T-cell (primary cell): ENCODE measurements at regions not wholly inside any gene's neighbourhood (a gene's known extent, or its start where the extent isn't known, plus 50 kb on each side); places are given as distances from the start of the nearest gene placed in this dataset.
"Not testable (repeated sequence)": the region's sequence is repeated elsewhere in the genome, so short reads cannot be mapped to it uniquely, and the experiment has no call there.

ENCODE experiments used
- ATAC-seq, 4 experiments: fragments of 200-7000 bp in 3 of 4; fragments of 150-1000 bp in 1 of 4; cut with Tn5 transposase; replicated peaks in 1 of 4; 1 replicate in 3 of 4; 2 replicates in 1 of 4; pipeline ENCODE4 v1.10.0; 2021; ENCODE audit warnings: moderate library complexity in 3 of 4, mild to moderate bottlenecking in 2 of 4, moderate number of reproducible peaks in 1 of 4
- CTCF ChIA-PET, 2 donors: fragments of 300-600 bp; sonication (Branson Sonifier 250); formaldehyde crosslinking; loops; one replicate each; lab custom pipeline; 2022; ENCODE audit warnings: antibody characterized with exemption in 2 of 2; lab: Charles Lee
- POLR2A ChIA-PET, 2 donors: fragments of 300-600 bp; sonication (Branson Sonifier 250); formaldehyde crosslinking; loops; one replicate each; lab custom pipeline; 2022; ENCODE audit warnings: antibody characterized with exemption in 2 of 2; lab: Charles Lee
- DNase-seq, 35 experiments: peaks; one replicate each; pipeline versions ENCODE4 v3.0.0 to v3.0.0-alpha.2; 2013 to 2023
- H3K27ac ChIP-seq: one replicate; pipeline ENCODE4 v1.5.1; 2013; ENCODE audit warnings: low read length
- H3K27me3 ChIP-seq, 2 experiments: replicated peaks in 1 of 2; 1 replicate in 1 of 2; 2 replicates in 1 of 2; pipeline versions ENCODE4 v1.6.1 to v1.7.0; 2013; ENCODE audit warnings: low read length in 1 of 2, mixed read lengths in 1 of 2; ENCODE audit not compliant: control insufficient read depth in 2 of 2, insufficient read depth in 2 of 2; ENCODE audit errors: extremely low read depth in 1 of 2
- H3K36me3 ChIP-seq, 2 donors: 1 replicate in 1 of 2; 2 replicates in 1 of 2; pipeline versions ENCODE4 v1.6.1 to v1.7.0; 2013; ENCODE audit warnings: low read length in 1 of 2; ENCODE audit not compliant: control insufficient read depth in 2 of 2, insufficient read depth in 1 of 2; ENCODE audit errors: extremely low read depth in 1 of 2
- H3K4me1 ChIP-seq, 2 experiments: 1 replicate in 1 of 2; 2 replicates in 1 of 2; pipeline versions ENCODE4 v1.6.1 to v1.7.0; 2013; ENCODE audit warnings: low read length in 2 of 2, mixed read lengths in 1 of 2; ENCODE audit not compliant: insufficient read depth in 2 of 2, control insufficient read depth in 1 of 2; ENCODE audit errors: extremely low read depth in 1 of 2
- H3K4me3 ChIP-seq, 2 donors: 1 replicate in 1 of 2; 2 replicates in 1 of 2; pipeline versions ENCODE4 v1.5.1 to v1.7.0; 2013; ENCODE audit warnings: mild to moderate bottlenecking in 2 of 2, low read length in 1 of 2, moderate library complexity in 1 of 2; ENCODE audit not compliant: control insufficient read depth in 1 of 2; ENCODE audit errors: extremely low read depth in 1 of 2
- H3K9me3 ChIP-seq: 2 replicates; pipeline ENCODE4 v1.7.0; 2013
- H3K27ac Mint-ChIP-seq, 2 donors: one replicate each; pipeline ENCODE4 v1.8.0; 2020 to 2021; ENCODE audit warnings: mild to moderate bottlenecking in 2 of 2, mixed read lengths in 2 of 2
- H3K27me3 Mint-ChIP-seq, 2 donors: one replicate each; pipeline ENCODE4 v1.8.0; 2021 to 2022; ENCODE audit warnings: mixed read lengths in 2 of 2
- H3K36me3 Mint-ChIP-seq: one replicate; pipeline ENCODE4 v1.8.0; 2021; ENCODE audit warnings: mixed read lengths
- H3K4me1 Mint-ChIP-seq, 3 donors: one replicate each; pipeline ENCODE4 v1.8.0; 2020 to 2022; ENCODE audit warnings: mixed read lengths in 3 of 3, mild to moderate bottlenecking in 1 of 3
- H3K4me3 Mint-ChIP-seq, 3 donors: one replicate each; pipeline ENCODE4 v1.8.0; 2020 to 2022; ENCODE audit warnings: mild to moderate bottlenecking in 3 of 3, mixed read lengths in 3 of 3, moderate library complexity in 3 of 3
- H3K9me3 Mint-ChIP-seq, 3 donors: one replicate each; pipeline ENCODE4 v1.8.0; 2020 to 2022; ENCODE audit warnings: mixed read lengths in 3 of 3
- WGBS: methylation state at CpG from one replicate; pipeline ENCODE4 v1.1.5; 2013; ENCODE audit warnings: missing lambda C conversion rate; ENCODE audit not compliant: insufficient coverage; 5-methylcytosine and 5-hydroxymethylcytosine counted together

DNA sequence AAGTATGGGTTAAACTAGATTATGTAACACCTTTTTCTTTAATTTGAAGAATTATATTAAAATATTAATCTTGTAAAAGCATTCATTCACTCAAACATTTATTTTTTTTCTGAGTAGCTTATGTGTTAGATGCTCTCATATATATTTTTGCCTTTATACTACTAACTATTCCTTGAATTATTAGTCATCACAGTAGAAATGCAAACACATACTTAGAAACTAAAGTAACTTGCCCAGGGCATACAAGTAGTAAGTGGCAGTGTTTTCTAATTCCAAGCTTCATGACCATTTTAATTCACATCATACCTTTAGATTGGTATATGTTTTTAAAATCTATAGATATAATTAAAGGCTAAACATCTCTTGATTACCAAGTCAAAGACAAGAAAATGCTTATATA, 1271.0 kb downstream of the BRINP3 start:
- no peaks in the 10 kb centered on the region for H3K9me3 ChIP-seq
- H3K4me1 Mint-ChIP-seq, result no peaks in the 10 kb centered on the region
- no peak overlapping the region for H3K4me3 ChIP-seq
- no peak overlapping the region for H3K27ac ChIP-seq
- no peak overlapping the region for H3K27ac Mint-ChIP-seq
- H3K9me3 Mint-ChIP-seq, result peaks cover 0 to 8% (median 5%) of the 10 kb centered on the region in 3 donors
- no peaks in the 10 kb centered on the region for H3K36me3 Mint-ChIP-seq
- ATAC-seq (no peak), DNase-seq (no peak)
- H3K27me3 Mint-ChIP-seq, result no peaks in the 10 kb centered on the region
- no peaks in the 10 kb centered on the region for H3K4me1 ChIP-seq
- H3K27me3 ChIP-seq, result no peaks in the 10 kb centered on the region
- ChIA-PET CTCF (no interaction called here), POLR2A (no interaction called here)
- H3K36me3 ChIP-seq, result no peaks in the 10 kb centered on the region
- no peak overlapping the region for H3K4me3 Mint-ChIP-seq

DNA sequence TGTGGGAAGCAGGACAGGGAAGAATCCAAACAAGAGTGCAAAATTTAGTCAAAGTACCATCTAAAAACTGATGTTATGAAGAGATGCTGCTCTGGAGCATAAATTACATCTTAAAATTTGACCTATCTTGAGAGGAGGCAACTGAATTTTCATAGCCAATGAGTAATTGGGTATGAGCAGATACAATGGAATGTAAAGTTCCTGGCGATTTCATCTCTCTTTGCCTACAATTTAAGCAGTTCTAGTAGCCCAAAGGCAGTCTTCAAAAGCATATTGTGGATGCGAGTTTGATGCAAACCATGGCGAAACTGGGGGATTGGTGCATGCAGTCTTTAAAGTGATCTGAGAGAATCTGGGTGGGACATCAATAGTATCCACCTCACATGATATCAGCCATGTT, 1265.9 kb downstream of the BRINP3 start:
- no peak overlapping the region for H3K27ac ChIP-seq
- no peak overlapping the region for H3K27ac Mint-ChIP-seq
- ChIA-PET POLR2A (no interaction called here), CTCF (no interaction called here)
- DNase-seq (no peak), ATAC-seq (no peak)
- H3K27me3 Mint-ChIP-seq, result no peaks in the 10 kb centered on the region
- no peaks in the 10 kb centered on the region for H3K9me3 ChIP-seq
- no peaks in the 10 kb centered on the region for H3K4me1 ChIP-seq
- no peaks in the 10 kb centered on the region for H3K36me3 Mint-ChIP-seq
- H3K4me3 ChIP-seq, result no peak overlapping the region
- no CpG with 5 or more reads among the region's 3 CpGs for WGBS
- H3K4me3 Mint-ChIP-seq, result no peak overlapping the region
- H3K27me3 ChIP-seq, result no peaks in the 10 kb centered on the region
- H3K4me1 Mint-ChIP-seq, result no peaks in the 10 kb centered on the region
- peaks cover 0 to 11% (median 5%) of the 10 kb centered on the region in 3 donors for H3K9me3 Mint-ChIP-seq
- H3K36me3 ChIP-seq, result no peaks in the 10 kb centered on the region

DNA sequence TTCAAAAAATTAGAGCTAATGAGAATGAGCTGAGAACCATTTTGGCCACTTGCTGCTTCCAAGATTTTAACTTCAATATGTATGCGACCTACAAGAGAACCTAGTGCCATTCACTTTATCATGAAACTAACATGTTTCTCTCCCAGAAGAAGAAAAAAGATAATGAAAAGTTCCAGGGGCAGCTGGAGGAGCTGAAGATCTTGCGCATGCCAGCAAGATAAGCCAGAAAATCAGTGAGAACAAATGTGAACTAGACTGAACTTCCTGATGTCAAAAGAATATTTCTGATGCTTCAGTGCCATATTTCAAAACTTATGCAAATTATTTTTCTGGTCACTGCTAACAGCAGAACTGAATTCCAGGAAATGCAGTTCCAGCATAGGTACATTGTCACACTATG, 1265.1 kb downstream of the BRINP3 start:
- ATAC-seq (no peak), DNase-seq (no peak)
- H3K27me3 ChIP-seq, result no peaks in the 10 kb centered on the region
- H3K36me3 ChIP-seq, result no peaks in the 10 kb centered on the region
- Mint-ChIP-seq H3K4me3 (no peak overlapping the region), H3K27ac (no peak overlapping the region), H3K4me1 (no peaks in the 10 kb centered on the region), H3K9me3 (peaks cover 0 to 12% (median 9%) of the 10 kb centered on the region in 3 donors), H3K27me3 (no peaks in the 10 kb centered on the region), H3K36me3 (no peaks in the 10 kb centered on the region)
- no peak overlapping the region for H3K4me3 ChIP-seq
- H3K27ac ChIP-seq, result no peak overlapping the region
- no peaks in the 10 kb centered on the region for H3K9me3 ChIP-seq
- 91% methylated on average over 1 of the region's 2 CpGs for WGBS
- CTCF ChIA-PET, result no interaction called here
- POLR2A ChIA-PET, result no interaction called here
- no peaks in the 10 kb centered on the region for H3K4me1 ChIP-seq

DNA sequence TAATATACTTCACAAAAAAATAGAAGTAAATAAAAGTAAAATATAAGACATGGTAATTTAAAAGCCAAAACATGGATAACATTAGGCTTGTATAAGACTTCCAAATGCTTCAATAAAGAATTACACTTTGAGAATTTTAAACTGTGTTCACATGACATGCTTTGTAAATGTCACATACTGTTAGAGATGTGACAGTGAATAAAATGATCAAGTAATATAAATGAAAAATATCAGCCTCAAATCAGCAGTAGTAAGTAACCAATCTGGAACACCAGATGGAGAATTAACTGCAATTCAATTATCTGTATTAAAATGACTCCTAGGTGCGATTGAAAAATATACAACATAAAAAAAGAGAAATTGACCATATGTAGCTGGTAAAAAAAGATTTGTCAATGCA, 1260.8 kb downstream of the BRINP3 start:
- ChIA-PET CTCF (no interaction called here), POLR2A (no interaction called here)
- Histone ChIP-seq H3K27ac (no peak overlapping the region), H3K9me3 (no peaks in the 10 kb centered on the region), H3K36me3 (no peaks in the 10 kb centered on the region), H3K4me3 (no peak overlapping the region), H3K27me3 (no peaks in the 10 kb centered on the region), H3K4me1 (no peaks in the 10 kb centered on the region)
- Mint-ChIP-seq H3K4me3 (no peak overlapping the region), H3K27me3 (no peaks in the 10 kb centered on the region), H3K9me3 (peaks cover 0 to 18% (median 7%) of the 10 kb centered on the region in 3 donors), H3K4me1 (no peaks in the 10 kb centered on the region), H3K27ac (no peak overlapping the region), H3K36me3 (no peaks in the 10 kb centered on the region)
- no peak for DNase-seq
- ATAC-seq, result no peak
- no CpG with 5 or more reads among the region's 1 CpG for WGBS

DNA sequence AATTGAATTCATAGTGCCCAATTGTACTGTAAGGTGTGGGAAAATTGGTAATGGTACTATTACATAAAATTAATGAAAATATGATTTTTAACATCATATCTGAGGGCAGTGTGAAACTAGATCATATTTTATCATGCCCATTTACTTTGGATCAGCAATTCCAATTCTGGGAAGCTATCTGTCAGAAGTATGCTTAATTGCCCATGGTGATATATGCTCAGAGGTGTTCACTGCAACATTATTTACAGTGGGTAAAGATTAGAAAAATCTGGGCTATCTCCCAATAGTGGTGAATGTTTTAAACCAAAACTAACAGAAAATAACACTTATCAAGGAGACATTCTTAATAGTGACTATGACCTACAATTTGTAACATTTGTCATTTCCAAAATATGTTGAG, 1260.0 kb downstream of the BRINP3 start:
- ChIA-PET CTCF (no interaction called here), POLR2A (no interaction called here)
- no peak for ATAC-seq

DNA sequence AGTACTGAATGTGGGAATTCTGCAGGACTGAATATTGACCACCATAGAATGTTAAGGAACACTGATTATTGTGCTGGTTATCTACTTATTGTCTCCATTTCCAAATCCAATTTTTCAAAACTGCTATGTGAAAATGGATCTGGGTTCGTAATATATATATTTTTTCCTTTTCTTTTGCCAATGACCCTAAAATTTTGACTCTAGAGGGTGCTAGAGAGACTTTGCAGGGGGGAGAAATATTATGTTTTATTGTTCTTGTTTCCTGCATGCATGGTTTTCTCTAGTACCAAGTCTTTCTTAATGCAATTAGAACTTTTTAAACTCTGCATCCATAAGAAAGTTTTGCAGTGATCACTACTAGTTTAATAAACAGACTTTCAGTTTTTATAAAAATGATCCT, 1256.9 kb downstream of the BRINP3 start:
- Histone ChIP-seq H3K4me1 (no peaks in the 10 kb centered on the region), H3K9me3 (no peaks in the 10 kb centered on the region), H3K27ac (no peak overlapping the region), H3K27me3 (no peaks in the 10 kb centered on the region), H3K36me3 (no peaks in the 10 kb centered on the region), H3K4me3 (no peak overlapping the region)
- no peak overlapping the region for H3K4me3 Mint-ChIP-seq
- ChIA-PET POLR2A (no interaction called here), CTCF (no interaction called here)
- no peaks in the 10 kb centered on the region for H3K27me3 Mint-ChIP-seq
- DNase-seq (no peak), ATAC-seq (no peak)
- H3K9me3 Mint-ChIP-seq, result peaks cover 9 to 26% (median 14%) of the 10 kb centered on the region in 3 donors
- H3K4me1 Mint-ChIP-seq, result no peaks in the 10 kb centered on the region
- WGBS, result no CpG with 5 or more reads among the region's 1 CpG
- H3K36me3 Mint-ChIP-seq, result no peaks in the 10 kb centered on the region
- H3K27ac Mint-ChIP-seq, result no peak overlapping the region

More for the DNA sequence above, 1260.0 kb downstream of the BRINP3 start:
- Mint-ChIP-seq H3K27me3 (no peaks in the 10 kb centered on the region), H3K9me3 (peaks cover 5 to 17% (median 6%) of the 10 kb centered on the region in 3 donors), H3K4me1 (no peaks in the 10 kb centered on the region), H3K4me3 (no peak overlapping the region), H3K36me3 (no peaks in the 10 kb centered on the region), H3K27ac (no peak overlapping the region)
- DNase-seq, result no peak
- Histone ChIP-seq H3K36me3 (no peaks in the 10 kb centered on the region), H3K9me3 (no peaks in the 10 kb centered on the region), H3K27me3 (no peaks in the 10 kb centered on the region), H3K27ac (no peak overlapping the region), H3K4me1 (no peaks in the 10 kb centered on the region), H3K4me3 (no peak overlapping the region)

DNA sequence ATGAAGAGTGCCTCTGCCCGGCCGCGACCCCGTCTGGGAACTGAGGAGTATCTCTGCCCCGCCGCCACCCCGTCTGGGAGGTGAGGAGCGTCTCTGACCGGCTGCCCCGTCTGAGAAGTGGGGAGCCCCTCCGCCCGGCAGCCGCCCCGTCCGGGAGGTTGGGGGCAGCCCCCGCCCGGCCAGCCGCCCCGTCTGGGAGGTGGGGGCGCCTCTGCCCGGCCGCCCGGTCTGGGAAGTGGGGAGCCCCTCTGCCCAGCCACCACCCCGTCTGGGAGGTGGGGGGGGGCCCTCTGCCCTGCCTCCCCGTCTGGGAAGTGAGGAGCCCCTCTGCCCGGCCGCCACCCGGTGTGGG, 1251.9 kb downstream of the BRINP3 start:
- WGBS, result 92% methylated on average over 23 of the region's 28 CpGs
- H3K4me1 Mint-ChIP-seq, POLR2A ChIA-PET, H3K4me3 ChIP-seq, H3K27ac ChIP-seq, ATAC-seq, H3K36me3 Mint-ChIP-seq, H3K27ac Mint-ChIP-seq, H3K4me3 Mint-ChIP-seq, CTCF ChIA-PET, H3K36me3 ChIP-seq, H3K27me3 Mint-ChIP-seq, H3K27me3 ChIP-seq, H3K4me1 ChIP-seq, H3K9me3 ChIP-seq, DNase-seq: not testable (repeated sequence)
- H3K9me3 Mint-ChIP-seq, result peaks cover 11 to 22% (median 14%) of the 10 kb centered on the region in 3 donors
